ENCODE measurements at regions not wholly inside any gene's neighbourhood (a gene's known extent, or its start where the extent isn't known, plus 50 kb on each side); places are given as distances from the start of the nearest gene placed in this dataset.

DNA sequence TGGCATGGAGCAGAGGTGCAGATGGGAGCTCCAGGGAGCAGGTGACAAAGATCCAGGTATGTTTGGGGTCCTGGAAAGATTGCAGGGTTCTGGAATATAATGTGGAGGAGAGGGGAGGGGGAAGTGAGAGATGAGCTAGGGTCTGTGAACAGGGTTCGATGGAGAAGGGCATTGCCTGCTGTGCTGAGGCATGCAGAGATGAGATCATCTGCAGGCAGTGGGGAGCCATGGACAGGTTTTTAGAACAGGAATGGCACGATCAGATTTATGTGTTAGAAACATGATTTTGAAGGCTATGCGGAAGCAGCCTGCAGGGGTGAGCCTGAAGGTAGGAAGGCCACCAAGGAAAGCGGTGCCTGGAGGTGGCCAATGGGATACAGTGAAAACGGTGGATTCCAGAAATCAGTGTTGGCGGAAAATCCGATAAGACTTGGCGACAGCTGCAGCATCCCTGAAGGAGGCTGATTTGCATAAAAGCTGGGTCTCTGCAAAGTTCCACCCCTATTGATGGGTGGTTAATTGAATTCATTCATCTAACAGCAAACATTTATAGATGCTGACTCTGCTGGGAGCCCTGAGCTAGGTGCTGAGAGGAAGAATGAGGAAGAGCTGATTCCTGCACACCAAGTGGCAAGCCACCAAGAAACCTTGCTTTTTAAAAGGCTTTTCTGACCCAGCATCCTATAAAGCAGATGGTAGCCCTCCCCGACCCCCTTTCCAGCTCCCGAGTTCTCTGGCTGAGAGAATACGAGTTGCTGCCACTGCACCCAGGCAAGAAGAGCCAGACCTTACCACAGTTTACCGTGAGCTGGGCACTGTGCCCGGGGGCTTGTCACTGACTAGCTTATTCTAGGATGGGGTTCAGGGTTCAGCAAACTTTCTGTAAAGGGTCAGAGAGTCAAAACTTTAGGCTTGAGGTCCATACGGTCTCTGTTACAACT, 139.2 kb upstream of the SMIM23 start:
- TF ChIP-seq YY1 (IDR thresholded peaks at IDR 0.05; ENCODE audit: low read depth) = no peak
- TF ChIP-seq, protein P1, sequence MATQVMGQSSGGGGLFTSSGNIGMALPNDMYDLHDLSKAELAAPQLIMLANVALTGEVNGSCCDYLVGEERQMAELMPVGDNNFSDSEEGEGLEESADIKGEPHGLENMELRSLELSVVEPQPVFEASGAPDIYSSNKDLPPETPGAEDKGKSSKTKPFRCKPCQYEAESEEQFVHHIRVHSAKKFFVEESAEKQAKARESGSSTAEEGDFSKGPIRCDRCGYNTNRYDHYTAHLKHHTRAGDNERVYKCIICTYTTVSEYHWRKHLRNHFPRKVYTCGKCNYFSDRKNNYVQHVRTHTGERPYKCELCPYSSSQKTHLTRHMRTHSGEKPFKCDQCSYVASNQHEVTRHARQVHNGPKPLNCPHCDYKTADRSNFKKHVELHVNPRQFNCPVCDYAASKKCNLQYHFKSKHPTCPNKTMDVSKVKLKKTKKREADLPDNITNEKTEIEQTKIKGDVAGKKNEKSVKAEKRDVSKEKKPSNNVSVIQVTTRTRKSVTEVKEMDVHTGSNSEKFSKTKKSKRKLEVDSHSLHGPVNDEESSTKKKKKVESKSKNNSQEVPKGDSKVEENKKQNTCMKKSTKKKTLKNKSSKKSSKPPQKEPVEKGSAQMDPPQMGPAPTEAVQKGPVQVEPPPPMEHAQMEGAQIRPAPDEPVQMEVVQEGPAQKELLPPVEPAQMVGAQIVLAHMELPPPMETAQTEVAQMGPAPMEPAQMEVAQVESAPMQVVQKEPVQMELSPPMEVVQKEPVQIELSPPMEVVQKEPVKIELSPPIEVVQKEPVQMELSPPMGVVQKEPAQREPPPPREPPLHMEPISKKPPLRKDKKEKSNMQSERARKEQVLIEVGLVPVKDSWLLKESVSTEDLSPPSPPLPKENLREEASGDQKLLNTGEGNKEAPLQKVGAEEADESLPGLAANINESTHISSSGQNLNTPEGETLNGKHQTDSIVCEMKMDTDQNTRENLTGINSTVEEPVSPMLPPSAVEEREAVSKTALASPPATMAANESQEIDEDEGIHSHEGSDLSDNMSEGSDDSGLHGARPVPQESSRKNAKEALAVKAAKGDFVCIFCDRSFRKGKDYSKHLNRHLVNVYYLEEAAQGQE (IDR thresholded peaks at IDR 0.05; ENCODE audit: low read depth) = no peak
- no peak for TF ChIP-seq EP300 (IDR thresholded peaks at IDR 0.05; ENCODE audit: borderline replicate concordance)
- TF ChIP-seq, protein P2, sequence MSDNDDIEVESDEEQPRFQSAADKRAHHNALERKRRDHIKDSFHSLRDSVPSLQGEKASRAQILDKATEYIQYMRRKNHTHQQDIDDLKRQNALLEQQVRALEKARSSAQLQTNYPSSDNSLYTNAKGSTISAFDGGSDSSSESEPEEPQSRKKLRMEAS (IDR thresholded peaks at IDR 0.05) = no peak
- TF ChIP-seq TCF12 (IDR thresholded peaks at IDR 0.05; ENCODE audit: low read depth) = no peak
- TF ChIP-seq RAD21 (IDR thresholded peaks at IDR 0.05; ENCODE audit: low read depth) = no peak
- no peak for TF ChIP-seq FOXM1 (IDR thresholded peaks at IDR 0.05; ENCODE audit: borderline replicate concordance, low read depth)
- no peak for TF ChIP-seq CEBPB (IDR thresholded peaks at IDR 0.05)
- TF ChIP-seq NFIC (IDR thresholded peaks at IDR 0.05) = no peak
- TF ChIP-seq, protein P3, sequence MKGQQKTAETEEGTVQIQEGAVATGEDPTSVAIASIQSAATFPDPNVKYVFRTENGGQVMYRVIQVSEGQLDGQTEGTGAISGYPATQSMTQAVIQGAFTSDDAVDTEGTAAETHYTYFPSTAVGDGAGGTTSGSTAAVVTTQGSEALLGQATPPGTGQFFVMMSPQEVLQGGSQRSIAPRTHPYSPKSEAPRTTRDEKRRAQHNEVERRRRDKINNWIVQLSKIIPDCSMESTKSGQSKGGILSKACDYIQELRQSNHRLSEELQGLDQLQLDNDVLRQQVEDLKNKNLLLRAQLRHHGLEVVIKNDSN (IDR thresholded peaks at IDR 0.05) = no peak
- no peak for TF ChIP-seq CREB1 (IDR thresholded peaks at IDR 0.05; ENCODE audit: low read depth)
